WI38 (cell line): ENCODE measurements at regions not wholly inside any gene's neighbourhood (a gene's known extent, or its start where the extent isn't known, plus 50 kb on each side); places are given as distances from the start of the nearest gene placed in this dataset.

Experiments used
- H3K4me3 ChIP-seq: 2 replicates; pipeline ENCODE4 v1.5.1; 2011; ENCODE audit warnings: low read depth, mild to moderate bottlenecking, control low read depth, low read length
- CTCF ChIP-seq: IDR thresholded peaks from 2 replicates; pipeline ENCODE4 v1.5.1; 2012; ENCODE audit warnings: low read depth, mild to moderate bottlenecking, control low read depth, low read length

GRCh38 chr5:124871303-124871702 lies 124.9 kb upstream of the ZNF608 start:
- TF ChIP-seq CTCF = no peak
- H3K4me3 ChIP-seq = no peak overlapping the region

GRCh38 chr5:124872086-124872485 lies 125.6 kb upstream of the ZNF608 start:
- TF ChIP-seq CTCF = no peak
- no peak overlapping the region for H3K4me3 ChIP-seq

- no peak for TF ChIP-seq CTCF
- H3K4me3 ChIP-seq = no peak overlapping the region
These were observed 126.2 kb upstream of the ZNF608 start for GRCh38 chr5:124872615-124873014.

GRCh38 chr5:124873188-124873587 lies 126.7 kb upstream of the ZNF608 start:
- no peak overlapping the region for H3K4me3 ChIP-seq
- no peak for TF ChIP-seq CTCF

- H3K4me3 ChIP-seq = no peak overlapping the region
- no peak for TF ChIP-seq CTCF
These were observed 127.3 kb upstream of the ZNF608 start for GRCh38 chr5:124873713-124874112.

GRCh38 chr5:124876566-124876965 lies 130.1 kb upstream of the ZNF608 start:
- no peak for TF ChIP-seq CTCF
- H3K4me3 ChIP-seq = no peak overlapping the region

GRCh38 chr5:124876983-124877382 lies 130.5 kb upstream of the ZNF608 start:
- no peak for TF ChIP-seq CTCF

More at GRCh38 chr5:124876983-124877382, 130.5 kb upstream of the ZNF608 start:
- no peak overlapping the region for H3K4me3 ChIP-seq
